Stimulated activated CD8-positive, alpha-beta memory T cell treated with anti-CD3 and anti-CD28 coated beads, Interleukin-4, amount 100 ng/mL, for 24 hours (primary cell): ENCODE measurements at regions not wholly inside any gene's neighbourhood (a gene's known extent, or its start where the extent isn't known, plus 50 kb on each side); places are given as distances from the start of the nearest gene placed in this dataset.

Experiments
- DNase-seq: peaks from one replicate; pipeline ENCODE4 v3.0.0-alpha.2; 2020; ENCODE audit warnings: low read depth

- DNase-seq, result no peak
Observed at GRCh38 chr2:120785228-120785966, 49.7 kb downstream of the GLI2 start.

- DNase-seq, result no peak
Observed at GRCh38 chr2:120786038-120786960, 50.6 kb downstream of the GLI2 start.

- no peak for DNase-seq
Observed at GRCh38 chr2:120787111-120787821, 51.6 kb downstream of the GLI2 start.

- DNase-seq, result no peak
Observed at GRCh38 chr2:120787822-120788700, 52.4 kb downstream of the GLI2 start.

GRCh38 chr2:120791243-120791961 lies 55.7 kb downstream of the GLI2 start:
- no peak for DNase-seq

GRCh38 chr2:120791962-120792297 lies 56.3 kb downstream of the GLI2 start:
- DNase-seq, result no peak

GRCh38 chr2:120793682-120794403 lies 58.2 kb downstream of the GLI2 start:
- no peak for DNase-seq

GRCh38 chr2:120794716-120795115 lies 59.0 kb downstream of the GLI2 start:
- DNase-seq, result no peak

- DNase-seq, result no peak
Observed at GRCh38 chr2:120796094-120796493, 60.4 kb downstream of the GLI2 start.

- DNase-seq, result no peak
Observed at GRCh38 chr2:120797421-120798221, 62.0 kb downstream of the GLI2 start.

- no peak for DNase-seq
Observed at GRCh38 chr2:120798567-120799247, 63.0 kb downstream of the GLI2 start.

- no peak for DNase-seq
Observed at GRCh38 chr2:120802158-120802557, 66.5 kb downstream of the GLI2 start.

GRCh38 chr2:120802867-120803484 lies 67.3 kb downstream of the GLI2 start:
- DNase-seq, result no peak

GRCh38 chr2:120803764-120804335 lies 68.2 kb downstream of the GLI2 start:
- DNase-seq, result no peak

- no peak for DNase-seq
Observed at GRCh38 chr2:120804459-120804858, 68.8 kb downstream of the GLI2 start.

- no peak for DNase-seq
Observed at GRCh38 chr2:120805011-120805410, 69.3 kb downstream of the GLI2 start.

GRCh38 chr2:120805602-120806001 lies 69.9 kb downstream of the GLI2 start:
- no peak for DNase-seq

GRCh38 chr2:120807751-120808150 lies 72.1 kb downstream of the GLI2 start:
- no peak for DNase-seq
